Stomach smooth muscle (tissue), 2 donors: ENCODE measurements at regions not wholly inside any gene's neighbourhood (a gene's known extent, or its start where the extent isn't known, plus 50 kb on each side); places are given as distances from the start of the nearest gene placed in this dataset.

ENCODE experiments used
- H3K27ac ChIP-seq: one replicate; pipeline ENCODE4 v1.7.0; 2013; ENCODE audit warnings: mild to moderate bottlenecking, low read length, inconsistent platforms
- H3K27me3 ChIP-seq, 2 donors: one replicate each; pipeline ENCODE4 v1.7.0; 2013; ENCODE audit warnings: low read length in 2 of 2; ENCODE audit not compliant: insufficient read depth in 2 of 2, control insufficient read depth in 1 of 2
- H3K36me3 ChIP-seq, 2 donors: one replicate each; pipeline ENCODE4 v1.7.0; 2013; ENCODE audit warnings: low read length in 2 of 2; ENCODE audit not compliant: control insufficient read depth in 2 of 2, insufficient read depth in 2 of 2
- H3K4me1 ChIP-seq: one replicate; pipeline ENCODE4 v1.7.0; 2013; ENCODE audit warnings: low read length; ENCODE audit not compliant: control insufficient read depth, insufficient read depth
- H3K4me3 ChIP-seq, 2 donors: one replicate each; pipeline ENCODE4 v1.7.0; 2013; ENCODE audit warnings: low read length in 2 of 2
- H3K9ac ChIP-seq, 2 donors: one replicate each; pipeline ENCODE4 v1.7.0; 2013; ENCODE audit warnings: low read length in 2 of 2, mild to moderate bottlenecking in 1 of 2
- H3K9me3 ChIP-seq, 2 donors: one replicate each; pipeline ENCODE4 v1.7.0; 2013; ENCODE audit warnings: low read length in 2 of 2; ENCODE audit not compliant: control insufficient read depth in 2 of 2
- donor health status: healthy.
- donor health status: Pancreatic carcinoma.

- no peak overlapping the region for H3K9ac ChIP-seq
- H3K27ac ChIP-seq = no peak overlapping the region
- no peak overlapping the region for H3K4me3 ChIP-seq
- H3K36me3 ChIP-seq = no peaks in the 10 kb centered on the region
- H3K9me3 ChIP-seq = no peaks in the 10 kb centered on the region
- no peaks in the 10 kb centered on the region for H3K27me3 ChIP-seq
- H3K4me1 ChIP-seq = no peaks in the 10 kb centered on the region
Observed at GRCh38 chr5:109929376-109929775, 239.6 kb downstream of the MAN2A1 start.

DNA sequence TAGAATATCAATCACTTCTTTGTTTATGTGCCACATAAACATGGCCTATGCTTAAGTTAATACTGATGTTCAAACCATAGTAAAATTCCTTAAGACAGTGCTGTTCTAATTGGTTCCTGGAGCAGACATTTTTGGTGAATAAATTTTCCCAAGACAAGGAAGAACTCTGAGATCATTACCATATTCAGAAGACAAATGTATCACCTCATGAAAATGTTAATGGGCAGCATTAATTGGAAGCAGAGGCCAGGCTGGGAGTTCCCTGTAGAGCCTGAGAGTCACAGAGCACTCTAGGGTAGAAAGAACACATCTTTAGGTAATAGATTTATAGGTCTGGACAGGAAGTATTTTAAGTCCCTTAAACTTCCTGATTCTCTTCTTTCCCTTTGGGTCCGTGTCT lies 240.2 kb downstream of the MAN2A1 start:
- no peak overlapping the region for H3K27ac ChIP-seq
- H3K36me3 ChIP-seq = no peaks in the 10 kb centered on the region
- H3K9me3 ChIP-seq = no peaks in the 10 kb centered on the region
- no peak overlapping the region for H3K4me3 ChIP-seq
- H3K4me1 ChIP-seq = no peaks in the 10 kb centered on the region
- H3K27me3 ChIP-seq = no peaks in the 10 kb centered on the region
- no peak overlapping the region for H3K9ac ChIP-seq

- no peaks in the 10 kb centered on the region for H3K27me3 ChIP-seq
- H3K4me1 ChIP-seq = no peaks in the 10 kb centered on the region
- no peak overlapping the region for H3K9ac ChIP-seq
- no peaks in the 10 kb centered on the region for H3K9me3 ChIP-seq
- no peak overlapping the region for H3K27ac ChIP-seq
- no peaks in the 10 kb centered on the region for H3K36me3 ChIP-seq
- no peak overlapping the region for H3K4me3 ChIP-seq
Observed at GRCh38 chr5:109931049-109931780, 241.5 kb downstream of the MAN2A1 start.

DNA sequence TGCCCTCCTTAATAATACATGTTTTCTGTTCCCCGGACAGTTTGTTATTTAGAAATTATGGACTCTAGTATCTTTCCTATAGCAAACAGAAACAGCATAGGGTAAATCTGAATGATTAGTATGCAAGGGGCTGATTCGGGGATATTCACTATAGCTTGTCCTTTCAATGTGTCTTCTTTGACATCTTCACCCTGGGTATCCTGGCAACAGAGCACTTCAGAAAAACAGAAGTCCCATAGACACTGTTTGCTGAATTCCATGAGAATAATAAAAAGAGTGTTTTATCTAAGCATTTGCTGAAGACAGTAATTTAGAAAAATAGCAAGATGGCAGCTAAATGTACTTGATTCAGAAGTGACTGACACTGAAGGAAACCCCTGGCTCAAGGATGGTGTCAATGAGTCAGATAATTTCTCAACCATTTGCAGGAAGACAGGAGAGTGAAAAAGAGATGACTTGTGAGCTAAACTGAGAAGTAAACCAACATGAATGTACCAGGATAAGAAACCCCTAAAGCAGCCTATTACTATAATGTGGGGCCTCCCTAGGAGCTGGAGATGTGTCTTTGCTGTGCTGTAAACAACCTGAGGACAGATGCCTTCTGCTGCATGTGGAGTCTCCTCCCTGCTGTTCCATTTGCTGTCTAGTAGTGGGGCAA lies 246.2 kb downstream of the MAN2A1 start:
- Histone ChIP-seq H3K27me3 (no peaks in the 10 kb centered on the region), H3K9ac (no peak overlapping the region), H3K4me1 (no peaks in the 10 kb centered on the region), H3K36me3 (no peaks in the 10 kb centered on the region), H3K4me3 (no peak overlapping the region), H3K9me3 (peaks cover 0 to 7% of the 10 kb centered on the region in 2 donors), H3K27ac (no peak overlapping the region)

GRCh38 chr5:109936996-109937395 lies 247.3 kb downstream of the MAN2A1 start:
- no peaks in the 10 kb centered on the region for H3K4me1 ChIP-seq
- no peaks in the 10 kb centered on the region for H3K27me3 ChIP-seq
- H3K9me3 ChIP-seq = peaks cover 0 to 7% of the 10 kb centered on the region in 2 donors
- no peak overlapping the region for H3K27ac ChIP-seq
- no peak overlapping the region for H3K9ac ChIP-seq
- no peak overlapping the region for H3K4me3 ChIP-seq
- H3K36me3 ChIP-seq = no peaks in the 10 kb centered on the region

DNA sequence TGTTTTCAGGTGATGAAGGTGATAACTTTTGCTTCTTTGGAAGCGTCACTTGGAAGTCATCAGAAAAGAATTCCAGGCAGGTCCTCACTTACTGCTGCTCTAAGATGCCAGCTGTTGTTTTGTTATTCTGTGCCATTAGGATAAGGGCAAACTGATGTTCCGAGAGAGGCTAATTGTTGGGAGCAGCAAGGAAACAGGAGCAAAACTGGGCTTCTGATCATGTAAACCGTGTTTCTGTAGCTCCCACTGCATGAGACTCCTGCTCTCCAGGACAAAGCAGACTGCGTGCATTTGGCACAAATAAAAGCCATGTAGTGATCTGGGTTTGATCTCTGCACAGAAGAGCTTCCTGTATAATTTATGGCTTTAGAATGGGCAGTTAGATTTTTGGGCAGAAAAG lies 248.2 kb downstream of the MAN2A1 start:
- Histone ChIP-seq H3K4me1 (no peaks in the 10 kb centered on the region), H3K4me3 (no peak overlapping the region), H3K9me3 (peaks cover 0 to 7% of the 10 kb centered on the region in 2 donors), H3K27me3 (no peaks in the 10 kb centered on the region), H3K9ac (no peak overlapping the region), H3K36me3 (no peaks in the 10 kb centered on the region), H3K27ac (no peak overlapping the region)

DNA sequence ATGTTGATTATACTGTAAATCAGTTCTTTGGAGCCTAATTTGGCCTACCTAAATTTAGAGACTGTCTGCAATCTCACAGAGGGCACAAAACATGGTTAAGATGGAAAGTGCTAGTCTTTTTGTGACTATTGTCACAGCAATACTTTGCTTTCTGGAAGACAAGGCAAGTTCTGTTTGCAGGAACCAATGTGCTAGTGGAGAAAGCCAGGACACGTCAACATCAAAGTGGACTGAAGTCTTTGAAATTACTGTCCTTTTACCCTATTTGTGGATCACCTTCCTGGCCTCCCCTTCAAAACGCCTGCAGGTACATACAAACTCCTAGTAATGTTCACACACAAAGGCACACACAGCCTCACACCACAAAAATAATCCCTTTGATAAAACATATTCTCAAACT lies 248.7 kb downstream of the MAN2A1 start:
- no peaks in the 10 kb centered on the region for H3K27me3 ChIP-seq
- peaks cover 0 to 7% of the 10 kb centered on the region in 2 donors for H3K9me3 ChIP-seq
- no peak overlapping the region for H3K27ac ChIP-seq
- no peaks in the 10 kb centered on the region for H3K4me1 ChIP-seq
- no peak overlapping the region for H3K4me3 ChIP-seq
- no peak overlapping the region for H3K9ac ChIP-seq
- H3K36me3 ChIP-seq = no peaks in the 10 kb centered on the region

DNA sequence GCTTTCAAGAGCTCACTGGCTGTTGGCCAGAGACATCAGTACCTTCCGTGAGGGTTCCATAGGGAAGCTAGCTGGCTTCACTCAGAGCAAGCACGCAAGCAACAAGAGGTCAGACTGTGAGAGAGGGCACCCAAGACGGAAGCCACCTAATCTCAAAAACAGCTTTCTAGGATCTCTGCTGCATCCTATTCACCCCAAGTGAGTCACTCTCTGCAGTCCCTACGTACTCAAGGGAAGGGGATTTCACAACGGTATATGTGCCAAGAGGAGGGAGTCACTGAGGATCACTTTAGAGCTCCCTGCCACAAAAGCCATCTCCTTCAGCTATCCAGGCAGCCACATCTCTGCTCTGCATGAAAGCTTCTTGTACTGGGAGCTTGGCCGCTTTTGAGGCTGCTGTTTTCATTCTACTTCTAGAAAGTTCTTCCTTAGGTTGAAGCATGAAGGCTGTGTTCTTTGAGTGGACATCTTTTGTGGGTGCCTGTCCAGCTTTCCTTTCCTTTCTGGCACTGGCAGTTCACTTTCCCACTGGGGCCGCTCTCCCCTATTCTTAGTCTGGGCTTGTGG lies 249.5 kb downstream of the MAN2A1 start:
- no peaks in the 10 kb centered on the region for H3K36me3 ChIP-seq
- H3K27me3 ChIP-seq = no peaks in the 10 kb centered on the region
- no peak overlapping the region for H3K4me3 ChIP-seq
- H3K27ac ChIP-seq = no peak overlapping the region
- H3K4me1 ChIP-seq = no peaks in the 10 kb centered on the region
- no peak overlapping the region for H3K9ac ChIP-seq
- peaks cover 0 to 7% of the 10 kb centered on the region in 2 donors for H3K9me3 ChIP-seq

GRCh38 chr5:109942646-109943045 lies 252.9 kb downstream of the MAN2A1 start:
- Histone ChIP-seq H3K27ac (no peak overlapping the region), H3K9ac (no peak overlapping the region), H3K9me3 (peaks cover 0 to 7% of the 10 kb centered on the region in 2 donors), H3K27me3 (no peaks in the 10 kb centered on the region), H3K4me1 (no peaks in the 10 kb centered on the region), H3K4me3 (no peak overlapping the region), H3K36me3 (no peaks in the 10 kb centered on the region)

DNA sequence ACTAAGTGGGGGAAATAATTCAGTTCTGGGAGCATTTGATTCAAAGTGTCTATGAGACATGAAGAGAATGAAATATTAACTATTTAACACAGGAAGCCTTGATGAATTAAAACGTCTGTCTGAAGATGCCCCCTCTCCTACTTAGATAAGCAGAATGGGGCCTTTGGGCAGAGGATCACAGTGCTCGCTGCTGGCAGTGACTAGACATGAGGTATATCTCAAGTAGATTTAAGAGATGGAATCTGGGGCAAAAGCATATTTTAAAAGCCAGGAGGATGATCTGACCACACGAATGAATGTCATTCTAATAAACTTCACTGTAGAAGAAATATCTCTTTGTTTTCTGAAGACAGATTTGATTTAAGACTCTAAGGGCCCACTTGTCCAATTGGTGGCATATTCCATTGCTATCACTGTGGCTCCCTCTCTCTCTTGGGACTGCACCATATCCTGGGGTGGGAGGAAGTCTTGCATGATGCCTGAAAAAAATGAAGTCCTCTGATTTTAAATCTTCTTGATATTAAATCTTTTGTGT lies 254.0 kb downstream of the MAN2A1 start:
- Histone ChIP-seq H3K4me1 (no peaks in the 10 kb centered on the region), H3K27ac (no peak overlapping the region), H3K9ac (no peak overlapping the region), H3K36me3 (no peaks in the 10 kb centered on the region), H3K4me3 (no peak overlapping the region), H3K9me3 (peaks cover 0 to 7% of the 10 kb centered on the region in 2 donors), H3K27me3 (no peaks in the 10 kb centered on the region)

- no peak overlapping the region for H3K9ac ChIP-seq
- H3K4me1 ChIP-seq = no peaks in the 10 kb centered on the region
- H3K4me3 ChIP-seq = no peak overlapping the region
- H3K9me3 ChIP-seq = peaks cover 0 to 7% of the 10 kb centered on the region in 2 donors
- no peaks in the 10 kb centered on the region for H3K27me3 ChIP-seq
- no peaks in the 10 kb centered on the region for H3K36me3 ChIP-seq
- H3K27ac ChIP-seq = no peak overlapping the region
Observed at GRCh38 chr5:109944461-109944860, 254.7 kb downstream of the MAN2A1 start.
